ENCODE measurements at regions not wholly inside any gene's neighbourhood (a gene's known extent, or its start where the extent isn't known, plus 50 kb on each side); places are given as distances from the start of the nearest gene placed in this dataset.
"Not testable (repeated sequence)": the region's sequence is repeated elsewhere in the genome, so short reads cannot be mapped to it uniquely, and the experiment has no call there.

GRCh38 chr2:80947601-80948130 is 643.1 kb upstream of the LRRTM1 start:
- no peak for ATAC-seq
- DNase-seq, result no peak
- no peaks in the 10 kb centered on the region for H3K9me3 ChIP-seq
- H3K4me1 ChIP-seq, result no peaks in the 10 kb centered on the region
- intact Hi-C loops (cut with DNase I), result loop anchor here in 1 of 10 donors (1.0 kb wide), 1 partner anchor 13 kb away; no protein-coding TSS in a partner anchor
- no peak overlapping the region for H3K27ac ChIP-seq
- H3K4me3 ChIP-seq, result no peak overlapping the region
- WGBS, 4 donors, result 86 to 90% (median 88%) methylated on average over 6 of the region's 6 CpGs
- H3K27me3 ChIP-seq, result no peaks in the 10 kb centered on the region
- no peak for TF ChIP-seq POLR2A (IDR thresholded peaks at IDR 0.05)
- TF ChIP-seq CTCF (IDR thresholded peaks at IDR 0.05), result no peak
- H3K36me3 ChIP-seq, result no peaks in the 10 kb centered on the region

GRCh38 chr2:80943487-80943886 is 638.9 kb upstream of the LRRTM1 start:
- no peak for DNase-seq
- intact Hi-C loops (cut with DNase I), result no loop called here
- TF ChIP-seq CTCF (IDR thresholded peaks at IDR 0.05) (no peak), POLR2A (IDR thresholded peaks at IDR 0.05) (no peak)
- Histone ChIP-seq H3K9me3 (no peaks in the 10 kb centered on the region), H3K27me3 (no peaks in the 10 kb centered on the region), H3K4me3 (no peak overlapping the region), H3K4me1 (no peaks in the 10 kb centered on the region), H3K36me3 (no peaks in the 10 kb centered on the region), H3K27ac (no peak overlapping the region)
- ATAC-seq, result no peak
- WGBS, 4 donors, result 85 to 92% (median 90%) methylated on average over 3 of the region's 3 CpGs

DNA sequence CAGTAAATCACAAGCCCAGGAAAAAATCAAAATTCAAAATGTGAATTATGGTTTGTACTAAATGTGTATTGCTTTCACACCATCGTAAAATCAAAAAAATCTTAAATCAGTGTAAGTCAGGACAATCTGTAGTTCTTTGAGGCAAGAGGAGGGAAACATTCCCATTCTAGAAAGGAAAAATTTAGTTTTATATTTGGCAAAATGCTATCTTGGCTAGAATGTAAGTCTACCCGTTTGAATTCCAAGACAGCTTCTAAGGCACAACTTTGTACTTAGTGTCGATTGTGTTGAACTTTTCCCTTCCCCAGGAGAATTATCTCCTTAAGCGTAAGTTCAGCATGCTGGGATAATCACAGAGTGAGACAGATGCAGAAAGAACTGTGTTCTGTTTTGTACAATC is 638.2 kb upstream of the LRRTM1 start:
- no peaks in the 10 kb centered on the region for H3K36me3 ChIP-seq
- H3K9me3 ChIP-seq, result no peaks in the 10 kb centered on the region
- H3K27ac ChIP-seq, result no peak overlapping the region
- TF ChIP-seq CTCF (IDR thresholded peaks at IDR 0.05) (no peak), POLR2A (IDR thresholded peaks at IDR 0.05) (no peak)
- intact Hi-C loops (cut with DNase I), result no loop called here
- 63 to 72% (median 66%) methylated on average over 4 of the region's 4 CpGs for WGBS, 4 donors
- ATAC-seq, result no peak
- H3K4me1 ChIP-seq, result no peaks in the 10 kb centered on the region
- DNase-seq, result no peak
- H3K4me3 ChIP-seq, result no peak overlapping the region
- no peaks in the 10 kb centered on the region for H3K27me3 ChIP-seq

- no peak overlapping the region for H3K27ac ChIP-seq
- intact Hi-C loops (cut with DNase I), result no loop called here
- H3K4me3 ChIP-seq, result no peak overlapping the region
- no peak for DNase-seq
- H3K9me3 ChIP-seq, result peaks cover 0 to 5% (median 0%) of the 10 kb centered on the region in 12 donors
- H3K27me3 ChIP-seq, result no peaks in the 10 kb centered on the region
- no peak for TF ChIP-seq CTCF (IDR thresholded peaks at IDR 0.05)
- no peak for TF ChIP-seq POLR2A (IDR thresholded peaks at IDR 0.05)
- no peaks in the 10 kb centered on the region for H3K4me1 ChIP-seq
- WGBS, 4 donors, result 48 to 68% (median 66%) methylated on average over 3 of the region's 3 CpGs
- no peaks in the 10 kb centered on the region for H3K36me3 ChIP-seq
- no peak for ATAC-seq
These were observed 633.9 kb upstream of the LRRTM1 start for GRCh38 chr2:80938463-80938862.

DNA sequence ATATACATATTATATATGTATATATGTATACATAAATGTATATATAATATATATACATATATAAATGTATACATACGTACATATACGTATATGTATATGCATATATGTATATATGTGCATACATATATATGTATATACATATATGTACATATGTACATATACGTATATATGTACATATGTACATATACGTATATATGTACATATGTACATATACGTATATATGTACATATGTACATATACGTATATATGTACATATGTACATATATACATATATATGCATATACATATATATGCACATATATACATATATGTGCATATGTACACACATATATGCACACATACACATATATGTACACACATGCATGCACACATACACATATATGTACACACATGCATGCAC is 627.3 kb upstream of the LRRTM1 start:
- H3K4me3 ChIP-seq; H3K36me3 ChIP-seq; H3K4me1 ChIP-seq; H3K27ac ChIP-seq; ATAC-seq; H3K27me3 ChIP-seq; intact Hi-C loops (cut with DNase I); DNase-seq: not testable (repeated sequence)
- peaks cover 0 to 37% (median 14%) of the 10 kb centered on the region in 12 donors for H3K9me3 ChIP-seq
- 84 to 96% (median 86%) methylated on average over 2 to 6 of the region's 6 CpGs for WGBS, 4 donors

Data from heart left ventricle (tissue), 16 donors.